ENCODE measurements at regions not wholly inside any gene's neighbourhood (a gene's known extent, or its start where the extent isn't known, plus 50 kb on each side); places are given as distances from the start of the nearest gene placed in this dataset.
"Not testable (repeated sequence)": the region's sequence is repeated elsewhere in the genome, so short reads cannot be mapped to it uniquely, and the experiment has no call there.

DNA sequence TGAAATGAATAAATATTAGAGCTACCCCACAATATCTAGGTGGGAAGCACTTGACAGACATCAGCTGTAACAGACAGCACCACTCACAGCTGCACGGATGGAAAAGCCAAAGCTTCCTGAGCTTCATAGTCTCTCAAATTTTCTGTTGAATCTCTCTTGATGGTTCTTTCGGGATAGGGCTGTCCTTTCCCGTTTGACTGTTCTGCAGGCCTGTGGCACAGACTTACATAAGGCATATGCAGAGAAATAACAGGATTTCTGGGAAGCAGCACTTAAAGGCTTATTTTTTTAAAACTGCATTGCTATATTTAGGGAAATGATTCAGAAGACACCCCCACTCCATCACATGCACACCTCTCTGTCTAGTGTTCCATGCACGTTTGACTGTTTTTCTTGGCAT lies 77.5 kb downstream of the ZNF648 start:
- TF ChIP-seq, protein P1, sequence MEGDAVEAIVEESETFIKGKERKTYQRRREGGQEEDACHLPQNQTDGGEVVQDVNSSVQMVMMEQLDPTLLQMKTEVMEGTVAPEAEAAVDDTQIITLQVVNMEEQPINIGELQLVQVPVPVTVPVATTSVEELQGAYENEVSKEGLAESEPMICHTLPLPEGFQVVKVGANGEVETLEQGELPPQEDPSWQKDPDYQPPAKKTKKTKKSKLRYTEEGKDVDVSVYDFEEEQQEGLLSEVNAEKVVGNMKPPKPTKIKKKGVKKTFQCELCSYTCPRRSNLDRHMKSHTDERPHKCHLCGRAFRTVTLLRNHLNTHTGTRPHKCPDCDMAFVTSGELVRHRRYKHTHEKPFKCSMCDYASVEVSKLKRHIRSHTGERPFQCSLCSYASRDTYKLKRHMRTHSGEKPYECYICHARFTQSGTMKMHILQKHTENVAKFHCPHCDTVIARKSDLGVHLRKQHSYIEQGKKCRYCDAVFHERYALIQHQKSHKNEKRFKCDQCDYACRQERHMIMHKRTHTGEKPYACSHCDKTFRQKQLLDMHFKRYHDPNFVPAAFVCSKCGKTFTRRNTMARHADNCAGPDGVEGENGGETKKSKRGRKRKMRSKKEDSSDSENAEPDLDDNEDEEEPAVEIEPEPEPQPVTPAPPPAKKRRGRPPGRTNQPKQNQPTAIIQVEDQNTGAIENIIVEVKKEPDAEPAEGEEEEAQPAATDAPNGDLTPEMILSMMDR (IDR thresholded peaks at IDR 0.05; ENCODE audit: borderline replicate concordance, control extremely low read depth, extremely low read depth, insufficient read depth, missing control alignments) = no peak
- no peak for DNase-seq (ENCODE audit: low spot score)
- in situ Hi-C loops (cut with MboI; ENCODE audit: low sequenced_read_pairs, unreplicated experiment) = no loop called here

GRCh38 chr1:181981821-181982220 lies 79.7 kb downstream of the ZNF648 start:
- in situ Hi-C loops (cut with MboI; ENCODE audit: low sequenced_read_pairs, unreplicated experiment) = no loop called here
- no peak for DNase-seq (ENCODE audit: low spot score)
- TF ChIP-seq, protein P1 (IDR thresholded peaks at IDR 0.05; ENCODE audit: borderline replicate concordance, control extremely low read depth, extremely low read depth, insufficient read depth, missing control alignments) = no peak

DNA sequence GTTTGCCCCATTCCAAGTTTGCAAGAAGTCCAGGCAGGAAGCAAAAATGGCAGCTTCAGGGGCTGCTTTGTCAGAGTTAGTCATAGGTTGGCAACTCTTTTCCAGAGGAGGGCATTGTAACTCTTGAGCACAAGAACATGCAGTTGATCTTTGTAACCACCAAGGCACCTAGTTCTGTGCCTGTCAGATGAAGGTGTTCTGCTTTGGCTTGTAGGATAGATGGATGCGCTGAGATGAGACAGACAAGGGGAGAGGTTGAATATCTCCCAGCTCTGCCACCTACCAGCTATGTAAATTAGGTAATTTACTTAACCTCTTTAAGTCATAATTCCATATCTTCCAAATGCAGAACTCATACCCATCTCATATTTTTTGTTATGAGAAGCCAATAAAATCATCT lies 89.3 kb downstream of the ZNF648 start:
- no peak for DNase-seq (ENCODE audit: low spot score)
- TF ChIP-seq, protein P1 (IDR thresholded peaks at IDR 0.05; ENCODE audit: borderline replicate concordance, control extremely low read depth, extremely low read depth, insufficient read depth, missing control alignments) = no peak
- in situ Hi-C loops (cut with MboI; ENCODE audit: low sequenced_read_pairs, unreplicated experiment) = no loop called here

DNA sequence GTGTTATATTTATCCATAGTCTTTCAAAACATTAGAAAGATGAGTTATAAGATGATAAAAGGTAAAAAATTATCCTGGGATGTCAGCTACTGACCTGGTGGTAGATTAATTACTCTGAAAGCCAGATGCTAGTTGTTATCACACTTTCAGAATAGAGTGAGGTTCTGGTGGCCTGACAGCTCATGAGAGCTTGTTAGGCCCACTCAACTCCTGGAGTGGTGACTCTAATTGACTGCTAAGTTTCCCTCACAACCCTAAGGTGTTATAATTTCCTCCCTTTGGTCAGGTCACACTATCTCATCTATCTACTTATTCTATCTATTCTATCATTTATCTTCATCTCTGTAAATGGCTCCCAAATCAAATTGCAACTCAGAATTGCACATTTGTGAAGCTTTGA lies 90.1 kb downstream of the ZNF648 start:
- TF ChIP-seq, protein P1 (IDR thresholded peaks at IDR 0.05; ENCODE audit: borderline replicate concordance, control extremely low read depth, extremely low read depth, insufficient read depth, missing control alignments) = no peak
- in situ Hi-C loops (cut with MboI; ENCODE audit: low sequenced_read_pairs, unreplicated experiment) = no loop called here
- no peak for DNase-seq (ENCODE audit: low spot score)

- in situ Hi-C loops (cut with MboI; ENCODE audit: low sequenced_read_pairs, unreplicated experiment) = no loop called here
- no peak for DNase-seq (ENCODE audit: low spot score)
- TF ChIP-seq, protein P1 (IDR thresholded peaks at IDR 0.05; ENCODE audit: borderline replicate concordance, control extremely low read depth, extremely low read depth, insufficient read depth, missing control alignments) = no peak
Measured at GRCh38 chr1:181969902-181970301, 91.6 kb downstream of the ZNF648 start.

DNA sequence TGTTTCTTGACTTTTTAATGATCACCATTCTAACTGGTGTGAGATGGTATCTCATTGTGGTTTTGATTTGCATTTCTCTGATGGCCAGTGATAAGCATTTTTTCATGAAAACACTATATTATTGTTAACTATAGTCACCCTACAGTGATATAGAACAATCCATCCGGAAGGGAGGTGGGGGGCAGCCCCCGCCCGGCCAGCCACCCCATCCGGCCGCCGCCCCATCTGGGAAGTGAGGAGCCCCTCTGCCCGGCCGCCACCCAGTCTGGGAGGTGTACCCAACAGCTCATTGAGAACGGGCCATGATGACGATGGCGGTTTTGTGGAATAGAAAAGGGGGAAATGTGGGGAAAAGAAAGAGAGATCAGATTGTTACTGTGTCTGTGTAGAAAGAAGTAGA lies 106.8 kb downstream of the ZNF648 start:
- DNase-seq (ENCODE audit: low spot score); in situ Hi-C loops (cut with MboI; ENCODE audit: low sequenced_read_pairs, unreplicated experiment): not testable (repeated sequence)

- in situ Hi-C loops (cut with MboI; ENCODE audit: low sequenced_read_pairs, unreplicated experiment) = not testable (repeated sequence)
Measured at GRCh38 chr1:181954178-181954577, 107.3 kb downstream of the ZNF648 start.

DNA sequence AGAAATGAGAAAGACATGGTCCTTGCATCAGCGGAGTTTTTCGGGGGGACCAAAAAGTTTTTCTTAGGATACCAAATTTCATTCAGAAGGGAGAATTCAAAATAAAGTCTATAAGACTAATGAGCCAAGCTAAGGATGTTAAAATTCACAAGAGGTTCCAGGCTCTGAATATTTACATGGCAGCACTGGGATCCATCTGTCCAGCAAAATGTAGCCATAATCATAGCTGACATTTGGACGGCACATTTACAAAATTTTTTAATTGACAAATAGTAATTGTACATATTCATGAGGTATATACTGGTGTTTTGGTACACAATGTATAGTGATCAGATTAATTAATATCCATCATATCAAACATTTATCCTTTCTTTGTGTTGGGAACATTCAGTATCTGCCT lies 107.9 kb downstream of the ZNF648 start:
- TF ChIP-seq, protein P1 (IDR thresholded peaks at IDR 0.05; ENCODE audit: borderline replicate concordance, control extremely low read depth, extremely low read depth, insufficient read depth, missing control alignments) = no peak
- DNase-seq (ENCODE audit: low spot score) = no peak
- in situ Hi-C loops (cut with MboI; ENCODE audit: low sequenced_read_pairs, unreplicated experiment) = no loop called here

More at GRCh38 chr1:181954178-181954577, 107.3 kb downstream of the ZNF648 start:
- DNase-seq (ENCODE audit: low spot score) = not testable (repeated sequence)

All from GM13976 (cell line).